GM10248 (cell line): ENCODE measurements at regions not wholly inside any gene's neighbourhood (a gene's known extent, or its start where the extent isn't known, plus 50 kb on each side); places are given as distances from the start of the nearest gene placed in this dataset.

Experiments used
- CTCF ChIA-PET: fragments of 300-600 bp; sonication (Branson Sonifier 250); formaldehyde crosslinking; extraction: SDS; loops from one replicate; lab custom pipeline; 2021; ENCODE audit warnings: antibody characterized with exemption; lab: Yijun Ruan, JAX
- POLR2A ChIA-PET: fragments of 350-650 bp; sonication (Branson Sonifier 250); formaldehyde crosslinking; extraction: SDS; loops from one replicate; lab custom pipeline; 2020; ENCODE audit warnings: antibody characterized with exemption; lab: Yijun Ruan, JAX
- DNase-seq: peaks from one replicate; pipeline ENCODE4 v3.0.0; 2012; ENCODE audit errors: extremely low spot score
- TF ChIP-seq, protein P1 (sequence below): IDR thresholded peaks from 2 replicates; pipeline ENCODE4 v1.5.1; 2012; ENCODE audit warnings: mild to moderate bottlenecking, low read depth; ENCODE audit errors: extremely low read depth, missing control alignments, control extremely low read depth

GRCh38 chr5:41641621-41642020 is 131.2 kb upstream of the PLCXD3 start:
- ChIA-PET POLR2A (no interaction called here), CTCF (interaction anchor here (1.3 to 1.9 kb wide), 3 partner anchors 13 to 737 kb away, joined by 3 to 5 read pairs (median 5); no protein-coding TSS in a partner anchor)

DNA sequence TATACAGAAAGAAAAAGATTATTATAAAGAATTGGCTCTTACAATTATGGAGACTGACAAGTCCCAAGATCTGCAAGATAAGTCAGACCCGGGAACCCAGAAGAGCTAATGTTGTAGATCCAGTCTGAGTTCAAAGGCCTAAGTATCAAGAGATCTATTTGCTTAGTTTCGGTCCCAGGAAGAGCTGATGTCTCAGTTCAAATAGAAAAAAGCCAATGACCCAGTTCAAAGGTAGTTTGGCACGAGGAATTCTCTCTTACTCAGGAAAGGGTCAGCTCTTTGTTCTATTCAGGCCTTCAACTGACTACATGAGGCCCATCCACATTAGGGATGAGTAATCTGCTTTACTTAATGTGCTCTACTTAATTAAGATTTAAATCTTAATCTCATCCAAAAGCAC is 128.3 kb upstream of the PLCXD3 start:
- ChIA-PET CTCF (no interaction called here), POLR2A (no interaction called here)
- TF ChIP-seq, protein P1, sequence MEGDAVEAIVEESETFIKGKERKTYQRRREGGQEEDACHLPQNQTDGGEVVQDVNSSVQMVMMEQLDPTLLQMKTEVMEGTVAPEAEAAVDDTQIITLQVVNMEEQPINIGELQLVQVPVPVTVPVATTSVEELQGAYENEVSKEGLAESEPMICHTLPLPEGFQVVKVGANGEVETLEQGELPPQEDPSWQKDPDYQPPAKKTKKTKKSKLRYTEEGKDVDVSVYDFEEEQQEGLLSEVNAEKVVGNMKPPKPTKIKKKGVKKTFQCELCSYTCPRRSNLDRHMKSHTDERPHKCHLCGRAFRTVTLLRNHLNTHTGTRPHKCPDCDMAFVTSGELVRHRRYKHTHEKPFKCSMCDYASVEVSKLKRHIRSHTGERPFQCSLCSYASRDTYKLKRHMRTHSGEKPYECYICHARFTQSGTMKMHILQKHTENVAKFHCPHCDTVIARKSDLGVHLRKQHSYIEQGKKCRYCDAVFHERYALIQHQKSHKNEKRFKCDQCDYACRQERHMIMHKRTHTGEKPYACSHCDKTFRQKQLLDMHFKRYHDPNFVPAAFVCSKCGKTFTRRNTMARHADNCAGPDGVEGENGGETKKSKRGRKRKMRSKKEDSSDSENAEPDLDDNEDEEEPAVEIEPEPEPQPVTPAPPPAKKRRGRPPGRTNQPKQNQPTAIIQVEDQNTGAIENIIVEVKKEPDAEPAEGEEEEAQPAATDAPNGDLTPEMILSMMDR, result no peak
- DNase-seq, result no peak

More at GRCh38 chr5:41641621-41642020, 131.2 kb upstream of the PLCXD3 start:
- DNase-seq, result no peak
- TF ChIP-seq, protein P1, result no peak

GRCh38 chr5:41637869-41638268 is 127.5 kb upstream of the PLCXD3 start:
- TF ChIP-seq, protein P1, result no peak
- CTCF ChIA-PET, result interaction anchor here (2.7 kb wide), 1 partner anchor 20 kb away, joined by 11 read pairs; no protein-coding TSS in a partner anchor
- POLR2A ChIA-PET, result no interaction called here
- no peak for DNase-seq

- ChIA-PET POLR2A (no interaction called here), CTCF (interaction anchor here (2.7 kb wide), 1 partner anchor 19 kb away, joined by 11 read pairs; no protein-coding TSS in a partner anchor)
- TF ChIP-seq, protein P1, result no peak
- DNase-seq, result peak; percentile 3
These were observed 127.0 kb upstream of the PLCXD3 start for GRCh38 chr5:41637424-41637823.

- ChIA-PET POLR2A (no interaction called here), CTCF (interaction anchor here (0.8 to 2.7 kb wide), 2 partner anchors 18 to 105 kb away, joined by 3 to 11 read pairs; no protein-coding TSS in a partner anchor)
- no peak for DNase-seq
- TF ChIP-seq, protein P1, result no peak
These were observed 126.2 kb upstream of the PLCXD3 start for GRCh38 chr5:41636605-41637004.

GRCh38 chr5:41629897-41630296 is 119.5 kb upstream of the PLCXD3 start:
- DNase-seq, result no peak
- CTCF ChIA-PET, result no interaction called here
- POLR2A ChIA-PET, result no interaction called here
- TF ChIP-seq, protein P1, result no peak

DNA sequence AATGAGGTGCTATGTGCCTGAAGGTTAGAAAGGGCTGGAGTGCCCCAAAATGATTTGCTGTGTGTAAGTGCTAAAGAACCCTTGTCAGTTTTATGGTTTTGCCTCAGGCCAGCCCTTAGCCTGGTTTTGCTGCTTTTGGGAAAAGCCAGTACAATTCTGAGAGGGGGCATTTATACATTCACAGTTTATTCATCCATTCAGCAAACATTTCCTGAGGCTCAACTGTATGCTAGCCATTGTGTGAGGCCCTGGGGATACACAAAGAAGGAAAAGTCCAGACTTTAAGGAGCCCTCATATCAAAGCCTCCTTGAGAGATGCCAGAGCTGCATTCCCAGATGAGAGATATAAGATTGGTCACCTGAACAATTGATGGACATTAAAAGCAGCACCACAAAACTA is 115.2 kb upstream of the PLCXD3 start:
- ChIA-PET POLR2A (no interaction called here), CTCF (no interaction called here)
- TF ChIP-seq, protein P1, result no peak
- no peak for DNase-seq
